ENCODE measurements at regions not wholly inside any gene's neighbourhood (a gene's known extent, or its start where the extent isn't known, plus 50 kb on each side); places are given as distances from the start of the nearest gene placed in this dataset.

DNA sequence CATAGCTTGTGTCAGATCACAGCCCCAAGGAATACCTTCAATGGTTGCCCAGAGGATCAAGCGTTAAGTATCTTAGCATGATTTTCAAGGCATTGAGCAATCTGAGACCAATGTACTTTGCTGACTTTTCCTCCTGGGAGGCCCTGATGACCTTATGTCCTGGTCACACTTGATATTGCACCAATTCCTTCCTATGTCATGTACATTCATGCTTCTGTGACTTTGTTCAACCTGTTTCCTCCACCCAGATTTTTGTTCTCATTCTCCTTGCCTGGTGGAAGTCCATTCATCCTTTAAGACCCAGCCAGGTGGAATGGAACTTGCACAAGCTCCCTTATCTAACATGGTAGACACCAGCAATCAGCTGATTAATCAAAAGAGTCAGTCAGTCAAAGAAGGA is 160.8 kb downstream of the PFKFB3 start (continued):
- TF ChIP-seq ESRRA (CRISPR knock-in tag; IDR thresholded peaks at IDR 0.05; ENCODE audit: borderline replicate concordance) (no peak), ZNF317 (CRISPR knock-in tag; IDR thresholded peaks at IDR 0.05; ENCODE audit: borderline replicate concordance, low read depth) (no peak), MXD4 (CRISPR knock-in tag; IDR thresholded peaks at IDR 0.05; ENCODE audit: borderline replicate concordance) (no peak)

DNA sequence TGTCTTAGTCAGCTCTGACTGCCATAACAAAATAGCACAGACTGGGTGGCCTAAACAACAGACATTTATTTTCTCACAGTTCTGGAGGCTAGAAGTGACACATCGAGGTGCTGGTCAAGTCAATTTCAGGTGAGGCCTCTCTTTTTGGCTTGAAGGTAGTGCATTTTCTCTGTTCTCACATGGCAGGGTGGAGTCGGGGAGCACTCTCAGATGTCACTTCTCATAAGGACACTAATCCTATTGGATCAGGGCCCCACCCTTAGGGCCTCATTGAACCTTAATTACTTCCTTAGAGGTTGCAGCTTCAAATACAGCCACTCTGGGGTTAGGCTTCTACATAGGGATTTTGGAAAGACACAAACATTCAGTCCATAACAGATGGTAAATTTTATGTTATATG is 161.6 kb downstream of the PFKFB3 start:
- Mint-ChIP-seq H3K9me3 (peaks cover 22% of the 10 kb centered on the region), H3K4me3 (no peak overlapping the region), H3K36me3 (peaks cover 14% of the 10 kb centered on the region), H3K4me1 (peaks cover 35% of the 10 kb centered on the region), H3K27ac (no peak overlapping the region), H3K27me3 (ENCODE audit: low read depth) (no peaks in the 10 kb centered on the region)
- CTCF ChIA-PET: no interaction called here
- ATAC-seq: no peak
- no peak for DNase-seq (ENCODE audit: low spot score)
- no peak for TF ChIP-seq TEAD4 (CRISPR knock-in tag; IDR thresholded peaks at IDR 0.05)
- TF ChIP-seq, protein P1, sequence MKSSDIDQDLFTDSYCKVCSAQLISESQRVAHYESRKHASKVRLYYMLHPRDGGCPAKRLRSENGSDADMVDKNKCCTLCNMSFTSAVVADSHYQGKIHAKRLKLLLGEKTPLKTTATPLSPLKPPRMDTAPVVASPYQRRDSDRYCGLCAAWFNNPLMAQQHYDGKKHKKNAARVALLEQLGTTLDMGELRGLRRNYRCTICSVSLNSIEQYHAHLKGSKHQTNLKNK (CRISPR knock-in tag; IDR thresholded peaks at IDR 0.05): no peak
- TF ChIP-seq NFE2L1 (CRISPR knock-in tag; IDR thresholded peaks at IDR 0.05): no peak
- no peak for TF ChIP-seq HMGA2 (CRISPR knock-in tag; IDR thresholded peaks at IDR 0.05)
- TF ChIP-seq TP53 (CRISPR knock-in tag; IDR thresholded peaks at IDR 0.05): no peak
- no peak for TF ChIP-seq SP1 (CRISPR knock-in tag; conservative IDR thresholded peaks at IDR 0.05)
- POLR2A ChIA-PET: interaction anchor here (0.6 kb wide), 1 partner anchor 558 kb away, joined by 3 read pairs; no protein-coding TSS in a partner anchor

DNA sequence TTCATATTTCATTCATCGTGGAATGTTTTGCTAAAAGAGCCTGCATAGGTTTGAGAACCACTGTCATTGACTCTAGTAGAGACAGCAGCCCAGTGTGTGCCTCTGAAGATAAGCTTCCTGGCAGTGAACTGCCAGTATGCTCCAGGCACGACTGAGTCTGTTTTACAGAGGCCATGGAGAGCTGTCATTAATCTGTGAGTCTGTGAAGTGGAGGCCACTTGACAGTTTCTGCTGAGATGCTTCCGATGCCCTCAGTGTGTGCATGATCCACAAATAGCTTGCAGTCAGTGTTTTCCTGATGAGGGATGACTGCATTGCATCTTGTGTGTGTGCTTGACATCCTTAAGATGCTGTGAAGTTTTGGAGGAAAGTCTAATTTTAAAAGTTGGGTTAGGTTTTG is 162.2 kb downstream of the PFKFB3 start:
- ChIA-PET POLR2A (interaction anchor here (0.5 to 0.6 kb wide), 2 partner anchors 16 to 558 kb away, joined by 3 read pairs; no protein-coding TSS in a partner anchor), CTCF (interaction anchor here (1.4 to 1.7 kb wide), 2 partner anchors 37 to 162 kb away, joined by 4 to 7 read pairs; partner anchors contain the start of gene PFKFB3)
- ATAC-seq (no peak), DNase-seq (ENCODE audit: low spot score) (no peak)
- H3K27ac Mint-ChIP-seq: no peak overlapping the region
- H3K4me1 Mint-ChIP-seq: peaks cover 35% of the 10 kb centered on the region
- TF ChIP-seq, protein P2, sequence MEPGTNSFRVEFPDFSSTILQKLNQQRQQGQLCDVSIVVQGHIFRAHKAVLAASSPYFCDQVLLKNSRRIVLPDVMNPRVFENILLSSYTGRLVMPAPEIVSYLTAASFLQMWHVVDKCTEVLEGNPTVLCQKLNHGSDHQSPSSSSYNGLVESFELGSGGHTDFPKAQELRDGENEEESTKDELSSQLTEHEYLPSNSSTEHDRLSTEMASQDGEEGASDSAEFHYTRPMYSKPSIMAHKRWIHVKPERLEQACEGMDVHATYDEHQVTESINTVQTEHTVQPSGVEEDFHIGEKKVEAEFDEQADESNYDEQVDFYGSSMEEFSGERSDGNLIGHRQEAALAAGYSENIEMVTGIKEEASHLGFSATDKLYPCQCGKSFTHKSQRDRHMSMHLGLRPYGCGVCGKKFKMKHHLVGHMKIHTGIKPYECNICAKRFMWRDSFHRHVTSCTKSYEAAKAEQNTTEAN (CRISPR knock-in tag; IDR thresholded peaks at IDR 0.05): no peak
- TF ChIP-seq, protein P3, sequence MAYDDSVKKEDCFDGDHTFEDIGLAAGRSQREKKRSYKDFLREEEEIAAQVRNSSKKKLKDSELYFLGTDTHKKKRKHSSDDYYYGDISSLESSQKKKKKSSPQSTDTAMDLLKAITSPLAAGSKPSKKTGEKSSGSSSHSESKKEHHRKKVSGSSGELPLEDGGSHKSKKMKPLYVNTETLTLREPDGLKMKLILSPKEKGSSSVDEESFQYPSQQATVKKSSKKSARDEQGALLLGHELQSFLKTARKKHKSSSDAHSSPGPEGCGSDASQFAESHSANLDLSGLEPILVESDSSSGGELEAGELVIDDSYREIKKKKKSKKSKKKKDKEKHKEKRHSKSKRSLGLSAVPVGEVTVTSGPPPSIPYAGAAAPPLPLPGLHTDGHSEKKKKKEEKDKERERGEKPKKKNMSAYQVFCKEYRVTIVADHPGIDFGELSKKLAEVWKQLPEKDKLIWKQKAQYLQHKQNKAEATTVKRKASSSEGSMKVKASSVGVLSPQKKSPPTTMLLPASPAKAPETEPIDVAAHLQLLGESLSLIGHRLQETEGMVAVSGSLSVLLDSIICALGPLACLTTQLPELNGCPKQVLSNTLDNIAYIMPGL (CRISPR knock-in tag; IDR thresholded peaks at IDR 0.05): no peak
- TF ChIP-seq, protein P4, sequence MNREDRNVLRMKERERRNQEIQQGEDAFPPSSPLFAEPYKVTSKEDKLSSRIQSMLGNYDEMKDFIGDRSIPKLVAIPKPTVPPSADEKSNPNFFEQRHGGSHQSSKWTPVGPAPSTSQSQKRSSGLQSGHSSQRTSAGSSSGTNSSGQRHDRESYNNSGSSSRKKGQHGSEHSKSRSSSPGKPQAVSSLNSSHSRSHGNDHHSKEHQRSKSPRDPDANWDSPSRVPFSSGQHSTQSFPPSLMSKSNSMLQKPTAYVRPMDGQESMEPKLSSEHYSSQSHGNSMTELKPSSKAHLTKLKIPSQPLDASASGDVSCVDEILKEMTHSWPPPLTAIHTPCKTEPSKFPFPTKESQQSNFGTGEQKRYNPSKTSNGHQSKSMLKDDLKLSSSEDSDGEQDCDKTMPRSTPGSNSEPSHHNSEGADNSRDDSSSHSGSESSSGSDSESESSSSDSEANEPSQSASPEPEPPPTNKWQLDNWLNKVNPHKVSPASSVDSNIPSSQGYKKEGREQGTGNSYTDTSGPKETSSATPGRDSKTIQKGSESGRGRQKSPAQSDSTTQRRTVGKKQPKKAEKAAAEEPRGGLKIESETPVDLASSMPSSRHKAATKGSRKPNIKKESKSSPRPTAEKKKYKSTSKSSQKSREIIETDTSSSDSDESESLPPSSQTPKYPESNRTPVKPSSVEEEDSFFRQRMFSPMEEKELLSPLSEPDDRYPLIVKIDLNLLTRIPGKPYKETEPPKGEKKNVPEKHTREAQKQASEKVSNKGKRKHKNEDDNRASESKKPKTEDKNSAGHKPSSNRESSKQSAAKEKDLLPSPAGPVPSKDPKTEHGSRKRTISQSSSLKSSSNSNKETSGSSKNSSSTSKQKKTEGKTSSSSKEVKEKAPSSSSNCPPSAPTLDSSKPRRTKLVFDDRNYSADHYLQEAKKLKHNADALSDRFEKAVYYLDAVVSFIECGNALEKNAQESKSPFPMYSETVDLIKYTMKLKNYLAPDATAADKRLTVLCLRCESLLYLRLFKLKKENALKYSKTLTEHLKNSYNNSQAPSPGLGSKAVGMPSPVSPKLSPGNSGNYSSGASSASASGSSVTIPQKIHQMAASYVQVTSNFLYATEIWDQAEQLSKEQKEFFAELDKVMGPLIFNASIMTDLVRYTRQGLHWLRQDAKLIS (CRISPR knock-in tag; IDR thresholded peaks at IDR 0.05; ENCODE audit: borderline replicate concordance): no peak
- H3K9me3 Mint-ChIP-seq: peaks cover 18% of the 10 kb centered on the region
- peaks cover 12% of the 10 kb centered on the region for H3K36me3 Mint-ChIP-seq
- H3K4me3 Mint-ChIP-seq: no peak overlapping the region
- no peaks in the 10 kb centered on the region for H3K27me3 Mint-ChIP-seq (ENCODE audit: low read depth)

DNA sequence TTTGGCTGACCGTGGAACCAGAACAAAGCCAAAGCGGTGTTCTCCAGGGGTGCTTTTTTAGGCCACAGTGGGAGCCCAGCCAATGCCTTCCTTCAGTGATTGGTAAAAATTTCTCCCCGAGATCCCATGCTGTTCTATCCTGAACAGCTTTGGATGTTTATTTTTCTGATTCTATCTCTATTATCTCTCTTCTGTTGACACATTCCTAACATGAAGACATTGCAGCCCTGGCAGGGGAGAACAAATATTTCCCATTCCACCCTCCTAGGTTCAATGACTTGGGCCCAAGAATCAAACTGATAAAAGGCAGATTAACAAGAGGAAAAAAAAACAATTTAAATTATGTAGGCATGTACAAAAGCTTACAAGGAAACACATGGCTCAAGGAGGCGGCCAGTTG is 162.7 kb downstream of the PFKFB3 start:
- Mint-ChIP-seq H3K36me3 (peaks cover 10% of the 10 kb centered on the region), H3K27me3 (ENCODE audit: low read depth) (no peaks in the 10 kb centered on the region), H3K4me1 (peaks cover 35% of the 10 kb centered on the region), H3K4me3 (peak overlapping the region; percentile 24; the same call in 1 of the 2 replicates), H3K9me3 (peaks cover 16% of the 10 kb centered on the region), H3K27ac (peak overlapping the region; percentile 70)
- CTCF ChIA-PET: interaction anchor here (1.4 to 1.7 kb wide), 2 partner anchors 36 to 163 kb away, joined by 4 to 7 read pairs; partner anchors contain the start of gene PFKFB3
- peak; percentile 16; the same call in 1 of the 2 replicates for ATAC-seq
- POLR2A ChIA-PET: interaction anchor here (0.5 to 1.1 kb wide), 2 partner anchors 17 to 163 kb away, joined by 3 read pairs; partner anchors contain the start of gene PFKFB3
- DNase-seq (ENCODE audit: low spot score): no peak
- TF ChIP-seq, protein P1 (CRISPR knock-in tag; IDR thresholded peaks at IDR 0.05): no peak
- TF ChIP-seq ESRRA (CRISPR knock-in tag; IDR thresholded peaks at IDR 0.05; ENCODE audit: borderline replicate concordance) (no peak), OVOL2 (CRISPR knock-in tag; IDR thresholded peaks at IDR 0.05; ENCODE audit: borderline replicate concordance) (no peak), IRF2 (CRISPR knock-in tag; IDR thresholded peaks at IDR 0.05; ENCODE audit: borderline replicate concordance, low read depth) (no peak), ELF4 (CRISPR knock-in tag; IDR thresholded peaks at IDR 0.05; ENCODE audit: low read depth) (no peak), ZNF671 (CRISPR knock-in tag; IDR thresholded peaks at IDR 0.05) (no peak), CREM (CRISPR knock-in tag; IDR thresholded peaks at IDR 0.05) (no peak), GRHL2 (CRISPR knock-in tag; IDR thresholded peaks at IDR 0.05; ENCODE audit: insufficient replicate concordance, severe bottlenecking) (no peak)
- TF ChIP-seq, protein P4 (CRISPR knock-in tag; IDR thresholded peaks at IDR 0.05; ENCODE audit: borderline replicate concordance): no peak
